ENCODE measurements at regions not wholly inside any gene's neighbourhood (a gene's known extent, or its start where the extent isn't known, plus 50 kb on each side); places are given as distances from the start of the nearest gene placed in this dataset.
"Not testable (repeated sequence)": the region's sequence is repeated elsewhere in the genome, so short reads cannot be mapped to it uniquely, and the experiment has no call there.

GRCh38 chr2:37746883-37747282, 75.4 kb upstream of the CDC42EP3 start:
- H3K4me3 ChIP-seq (ENCODE audit: low read depth, low read length): no peak overlapping the region
- no peaks in the 10 kb centered on the region for H3K36me3 ChIP-seq
- H3K27me3 ChIP-seq: no peaks in the 10 kb centered on the region
- no peak for TF ChIP-seq CTCF (IDR thresholded peaks at IDR 0.05; ENCODE audit: low read depth, low read length)
- DNase-seq: no peak
- H3K9me3 ChIP-seq: no peaks in the 10 kb centered on the region
- no peaks in the 10 kb centered on the region for H3K4me1 ChIP-seq

- no peaks in the 10 kb centered on the region for H3K27me3 ChIP-seq
- no peak overlapping the region for H3K4me3 ChIP-seq (ENCODE audit: low read depth, low read length)
- H3K4me1 ChIP-seq: no peaks in the 10 kb centered on the region
- H3K9me3 ChIP-seq: no peaks in the 10 kb centered on the region
- no peak for TF ChIP-seq CTCF (IDR thresholded peaks at IDR 0.05; ENCODE audit: low read depth, low read length)
- no peaks in the 10 kb centered on the region for H3K36me3 ChIP-seq
- DNase-seq: no peak
Observed at GRCh38 chr2:37748541-37748940, 77.1 kb upstream of the CDC42EP3 start.

DNA sequence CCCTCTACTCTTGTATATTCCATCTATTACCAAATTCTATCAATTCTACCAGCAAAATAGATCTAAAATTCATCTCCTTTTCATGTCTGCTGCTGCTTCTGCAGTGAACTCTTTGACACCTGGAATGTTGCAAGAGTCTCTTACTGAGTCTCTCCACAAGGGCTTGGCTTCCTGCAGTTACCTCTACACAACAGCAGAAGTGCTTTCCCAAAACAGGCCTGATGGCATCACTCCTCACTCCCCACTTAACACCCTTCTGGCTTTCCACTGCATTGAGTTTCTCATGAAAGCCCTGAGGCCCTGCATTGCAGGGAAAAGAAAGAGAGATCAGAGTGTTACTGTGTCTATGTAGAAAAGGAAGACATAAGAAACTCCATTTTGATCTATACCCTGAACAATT, 78.8 kb upstream of the CDC42EP3 start:
- not testable (repeated sequence) for H3K36me3 ChIP-seq; H3K27me3 ChIP-seq; DNase-seq; H3K9me3 ChIP-seq; H3K4me1 ChIP-seq; H3K4me3 ChIP-seq (ENCODE audit: low read depth, low read length)

DNA sequence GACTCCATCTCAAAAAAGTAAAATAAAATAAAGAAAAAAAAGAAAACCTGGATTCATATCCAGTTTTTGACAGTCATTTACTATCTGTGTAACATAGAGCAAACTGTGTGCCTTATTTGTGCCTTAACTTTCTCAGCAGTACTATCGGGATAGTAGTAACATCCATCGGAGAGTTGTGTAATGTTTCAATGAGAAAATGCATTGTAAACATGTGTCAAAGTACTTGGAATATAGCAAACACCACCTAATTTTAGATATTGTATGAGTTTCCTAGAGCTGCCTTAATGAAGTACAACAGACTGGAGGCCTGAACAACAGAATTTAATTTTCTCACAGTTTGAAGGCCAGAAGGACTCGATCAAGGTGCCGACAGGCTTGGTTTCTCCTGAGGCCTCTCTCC, 81.3 kb upstream of the CDC42EP3 start:
- no peak for TF ChIP-seq CTCF (IDR thresholded peaks at IDR 0.05; ENCODE audit: low read depth, low read length)

DNA sequence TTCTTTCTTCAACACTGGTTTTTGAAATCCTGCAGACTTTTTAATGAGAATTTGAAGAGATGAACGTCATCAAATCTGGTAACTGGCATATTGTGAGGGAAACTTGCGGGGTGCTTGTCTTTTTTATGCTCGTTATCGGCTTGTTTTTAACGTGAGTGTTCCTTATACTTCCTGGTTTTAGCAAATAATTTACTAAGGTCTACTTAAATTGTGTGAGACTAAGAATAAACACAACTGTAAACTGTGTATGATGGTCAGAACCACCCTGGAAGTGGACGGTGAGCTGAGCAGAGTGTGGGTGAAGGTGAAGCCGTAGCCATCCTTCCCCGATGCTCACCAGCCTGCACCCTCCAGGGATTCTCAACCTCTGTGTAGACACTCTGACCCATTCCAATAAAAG, 82.3 kb upstream of the CDC42EP3 start:
- Histone ChIP-seq H3K27me3 (no peaks in the 10 kb centered on the region), H3K4me1 (no peaks in the 10 kb centered on the region), H3K4me3 (ENCODE audit: low read depth, low read length) (no peak overlapping the region), H3K9me3 (no peaks in the 10 kb centered on the region), H3K36me3 (no peaks in the 10 kb centered on the region)
- no peak for TF ChIP-seq CTCF (IDR thresholded peaks at IDR 0.05; ENCODE audit: low read depth, low read length)
- DNase-seq: no peak

More for the DNA sequence above, 81.3 kb upstream of the CDC42EP3 start:
- no peak overlapping the region for H3K4me3 ChIP-seq (ENCODE audit: low read depth, low read length)
- H3K36me3 ChIP-seq: no peaks in the 10 kb centered on the region
- no peaks in the 10 kb centered on the region for H3K4me1 ChIP-seq
- H3K27me3 ChIP-seq: no peaks in the 10 kb centered on the region
- no peaks in the 10 kb centered on the region for H3K9me3 ChIP-seq
- DNase-seq: no peak

- not testable (repeated sequence) for H3K9me3 ChIP-seq; H3K4me1 ChIP-seq; H3K4me3 ChIP-seq (ENCODE audit: low read depth, low read length); DNase-seq; H3K36me3 ChIP-seq; H3K27me3 ChIP-seq
Observed at GRCh38 chr2:37755961-37756559, 84.6 kb upstream of the CDC42EP3 start.

GRCh38 chr2:37757456-37757855, 86.0 kb upstream of the CDC42EP3 start:
- not testable (repeated sequence) for H3K27me3 ChIP-seq; DNase-seq; H3K4me1 ChIP-seq; H3K9me3 ChIP-seq; H3K4me3 ChIP-seq (ENCODE audit: low read depth, low read length); H3K36me3 ChIP-seq

DNA sequence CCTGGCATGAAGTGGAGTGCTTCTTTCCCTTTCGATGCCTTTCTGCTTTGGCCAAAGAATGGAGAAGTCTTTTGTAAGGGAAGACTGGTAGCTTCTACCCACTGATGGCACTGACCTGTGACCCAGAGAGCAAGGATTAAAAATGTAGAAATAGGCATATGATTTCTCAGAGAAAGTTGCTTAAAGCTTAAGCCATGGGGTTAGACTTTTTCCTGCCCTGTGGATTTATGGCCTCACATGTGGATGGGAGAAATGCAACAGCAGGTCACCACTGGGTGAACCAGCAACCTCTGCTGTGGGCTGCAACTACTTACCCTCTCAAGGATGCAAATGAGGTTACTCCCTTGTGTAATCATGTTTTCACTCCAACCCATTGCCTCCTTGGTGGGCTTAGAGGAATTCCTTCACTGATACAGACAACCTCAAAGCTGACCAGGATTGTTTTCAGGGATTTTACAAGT, 86.7 kb upstream of the CDC42EP3 start:
- H3K9me3 ChIP-seq; H3K27me3 ChIP-seq; H3K36me3 ChIP-seq; H3K4me1 ChIP-seq; H3K4me3 ChIP-seq (ENCODE audit: low read depth, low read length); DNase-seq: not testable (repeated sequence)

- H3K4me1 ChIP-seq; H3K4me3 ChIP-seq (ENCODE audit: low read depth, low read length); H3K27me3 ChIP-seq; H3K9me3 ChIP-seq; H3K36me3 ChIP-seq; DNase-seq: not testable (repeated sequence)
Observed at GRCh38 chr2:37759989-37760388, 88.5 kb upstream of the CDC42EP3 start.

Measured in BE2C (cell line).